ENCODE measurements at regions not wholly inside any gene's neighbourhood (a gene's known extent, or its start where the extent isn't known, plus 50 kb on each side); places are given as distances from the start of the nearest gene placed in this dataset.

GRCh38 chr17:15129986-15130385, 135.1 kb downstream of the PMP22 start:
- Mint-ChIP-seq H3K36me3 (ENCODE audit: low read depth) (no peaks in the 10 kb centered on the region), H3K9me3 (no peaks in the 10 kb centered on the region)
- intact Hi-C loops (cut with micrococcal nuclease): no loop called here

GRCh38 chr17:15124746-15125145, 140.4 kb downstream of the PMP22 start:
- Mint-ChIP-seq H3K27ac (no peak overlapping the region), H3K27me3 (ENCODE audit: insufficient read depth) (no peaks in the 10 kb centered on the region)
- no peak for DNase-seq (ENCODE audit: low spot score)

More at GRCh38 chr17:15129986-15130385, 135.1 kb downstream of the PMP22 start:
- DNase-seq (ENCODE audit: low spot score): no peak
- H3K27ac Mint-ChIP-seq: no peak overlapping the region
- H3K4me1 Mint-ChIP-seq (ENCODE audit: low read depth): no peaks in the 10 kb centered on the region
- H3K27me3 Mint-ChIP-seq (ENCODE audit: insufficient read depth): no peaks in the 10 kb centered on the region
- no peak overlapping the region for H3K4me3 Mint-ChIP-seq

GRCh38 chr17:15124264-15124595, 140.9 kb downstream of the PMP22 start:
- Mint-ChIP-seq H3K9me3 (no peaks in the 10 kb centered on the region), H3K4me1 (ENCODE audit: low read depth) (no peaks in the 10 kb centered on the region), H3K36me3 (ENCODE audit: low read depth) (no peaks in the 10 kb centered on the region), H3K27ac (no peak overlapping the region), H3K4me3 (no peak overlapping the region), H3K27me3 (ENCODE audit: insufficient read depth) (no peaks in the 10 kb centered on the region)
- DNase-seq (ENCODE audit: low spot score): no peak
- intact Hi-C loops (cut with micrococcal nuclease): no loop called here

More at GRCh38 chr17:15124746-15125145, 140.4 kb downstream of the PMP22 start:
- Mint-ChIP-seq H3K4me3 (no peak overlapping the region), H3K9me3 (no peaks in the 10 kb centered on the region), H3K4me1 (ENCODE audit: low read depth) (no peaks in the 10 kb centered on the region), H3K36me3 (ENCODE audit: low read depth) (no peaks in the 10 kb centered on the region)
- intact Hi-C loops (cut with micrococcal nuclease): no loop called here

- Mint-ChIP-seq H3K4me1 (ENCODE audit: low read depth) (no peaks in the 10 kb centered on the region), H3K4me3 (no peak overlapping the region), H3K27ac (no peak overlapping the region), H3K36me3 (ENCODE audit: low read depth) (no peaks in the 10 kb centered on the region), H3K27me3 (ENCODE audit: insufficient read depth) (no peaks in the 10 kb centered on the region), H3K9me3 (no peaks in the 10 kb centered on the region)
- no peak for DNase-seq (ENCODE audit: low spot score)
- intact Hi-C loops (cut with micrococcal nuclease): no loop called here
Measured at GRCh38 chr17:15123593-15124263, 141.4 kb downstream of the PMP22 start.

- DNase-seq (ENCODE audit: low spot score): no peak
- Mint-ChIP-seq H3K9me3 (no peaks in the 10 kb centered on the region), H3K36me3 (ENCODE audit: low read depth) (no peaks in the 10 kb centered on the region), H3K27me3 (ENCODE audit: insufficient read depth) (no peaks in the 10 kb centered on the region), H3K27ac (no peak overlapping the region), H3K4me1 (ENCODE audit: low read depth) (no peaks in the 10 kb centered on the region), H3K4me3 (no peak overlapping the region)
- intact Hi-C loops (cut with micrococcal nuclease): no loop called here
Measured at GRCh38 chr17:15122857-15123256, 142.3 kb downstream of the PMP22 start.

GRCh38 chr17:15121426-15121825, 143.7 kb downstream of the PMP22 start:
- Mint-ChIP-seq H3K27me3 (ENCODE audit: insufficient read depth) (no peaks in the 10 kb centered on the region), H3K27ac (no peak overlapping the region), H3K4me3 (no peak overlapping the region), H3K36me3 (ENCODE audit: low read depth) (no peaks in the 10 kb centered on the region), H3K4me1 (ENCODE audit: low read depth) (no peaks in the 10 kb centered on the region), H3K9me3 (peaks cover 8% of the 10 kb centered on the region)
- intact Hi-C loops (cut with micrococcal nuclease): no loop called here
- no peak for DNase-seq (ENCODE audit: low spot score)

- no peaks in the 10 kb centered on the region for H3K4me1 Mint-ChIP-seq (ENCODE audit: low read depth)
- intact Hi-C loops (cut with micrococcal nuclease): no loop called here
- H3K27me3 Mint-ChIP-seq (ENCODE audit: insufficient read depth): no peaks in the 10 kb centered on the region
- H3K36me3 Mint-ChIP-seq (ENCODE audit: low read depth): no peaks in the 10 kb centered on the region
- no peak overlapping the region for H3K4me3 Mint-ChIP-seq
- peaks cover 14% of the 10 kb centered on the region for H3K9me3 Mint-ChIP-seq
- H3K27ac Mint-ChIP-seq: no peak overlapping the region
- no peak for DNase-seq (ENCODE audit: low spot score)
Measured at GRCh38 chr17:15119968-15120367, 145.2 kb downstream of the PMP22 start.

- no peaks in the 10 kb centered on the region for H3K4me1 Mint-ChIP-seq (ENCODE audit: low read depth)
- no peak for DNase-seq (ENCODE audit: low spot score)
- H3K27me3 Mint-ChIP-seq (ENCODE audit: insufficient read depth): no peaks in the 10 kb centered on the region
- peaks cover 14% of the 10 kb centered on the region for H3K9me3 Mint-ChIP-seq
- intact Hi-C loops (cut with micrococcal nuclease): no loop called here
- no peaks in the 10 kb centered on the region for H3K36me3 Mint-ChIP-seq (ENCODE audit: low read depth)
- no peak overlapping the region for H3K4me3 Mint-ChIP-seq
- no peak overlapping the region for H3K27ac Mint-ChIP-seq
Measured at GRCh38 chr17:15117239-15117638, 147.9 kb downstream of the PMP22 start.

- H3K9me3 Mint-ChIP-seq: peaks cover 14% of the 10 kb centered on the region
- intact Hi-C loops (cut with micrococcal nuclease): no loop called here
Measured at GRCh38 chr17:15112846-15113617, 152.1 kb downstream of the PMP22 start.

GRCh38 chr17:15109608-15110007, 155.5 kb downstream of the PMP22 start:
- Mint-ChIP-seq H3K9me3 (no peaks in the 10 kb centered on the region), H3K27me3 (ENCODE audit: insufficient read depth) (no peaks in the 10 kb centered on the region), H3K4me3 (no peak overlapping the region), H3K27ac (no peak overlapping the region), H3K4me1 (ENCODE audit: low read depth) (no peaks in the 10 kb centered on the region), H3K36me3 (ENCODE audit: low read depth) (no peaks in the 10 kb centered on the region)
- DNase-seq (ENCODE audit: low spot score): no peak
- intact Hi-C loops (cut with micrococcal nuclease): no loop called here

More at GRCh38 chr17:15112846-15113617, 152.1 kb downstream of the PMP22 start:
- no peaks in the 10 kb centered on the region for H3K4me1 Mint-ChIP-seq (ENCODE audit: low read depth)
- H3K4me3 Mint-ChIP-seq: no peak overlapping the region
- no peaks in the 10 kb centered on the region for H3K36me3 Mint-ChIP-seq (ENCODE audit: low read depth)
- no peaks in the 10 kb centered on the region for H3K27me3 Mint-ChIP-seq (ENCODE audit: insufficient read depth)
- DNase-seq (ENCODE audit: low spot score): no peak
- H3K27ac Mint-ChIP-seq: no peak overlapping the region

GRCh38 chr17:15108992-15109391, 156.1 kb downstream of the PMP22 start:
- Mint-ChIP-seq H3K27me3 (ENCODE audit: insufficient read depth) (no peaks in the 10 kb centered on the region), H3K36me3 (ENCODE audit: low read depth) (no peaks in the 10 kb centered on the region)
- intact Hi-C loops (cut with micrococcal nuclease): no loop called here

GRCh38 chr17:15106540-15106939, 158.6 kb downstream of the PMP22 start:
- DNase-seq (ENCODE audit: low spot score): no peak
- intact Hi-C loops (cut with micrococcal nuclease): no loop called here
- no peaks in the 10 kb centered on the region for H3K36me3 Mint-ChIP-seq (ENCODE audit: low read depth)
- no peak overlapping the region for H3K4me3 Mint-ChIP-seq
- no peak overlapping the region for H3K27ac Mint-ChIP-seq
- no peaks in the 10 kb centered on the region for H3K4me1 Mint-ChIP-seq (ENCODE audit: low read depth)
- H3K27me3 Mint-ChIP-seq (ENCODE audit: insufficient read depth): no peaks in the 10 kb centered on the region
- no peaks in the 10 kb centered on the region for H3K9me3 Mint-ChIP-seq

More at GRCh38 chr17:15108992-15109391, 156.1 kb downstream of the PMP22 start:
- Mint-ChIP-seq H3K4me1 (ENCODE audit: low read depth) (no peaks in the 10 kb centered on the region), H3K4me3 (no peak overlapping the region), H3K27ac (no peak overlapping the region), H3K9me3 (no peaks in the 10 kb centered on the region)
- no peak for DNase-seq (ENCODE audit: low spot score)

GRCh38 chr17:15103785-15104184, 161.3 kb downstream of the PMP22 start:
- Mint-ChIP-seq H3K4me1 (ENCODE audit: low read depth) (no peaks in the 10 kb centered on the region), H3K36me3 (ENCODE audit: low read depth) (no peaks in the 10 kb centered on the region), H3K27me3 (ENCODE audit: insufficient read depth) (peaks cover 2% of the 10 kb centered on the region), H3K9me3 (no peaks in the 10 kb centered on the region), H3K4me3 (no peak overlapping the region), H3K27ac (no peak overlapping the region)
- DNase-seq (ENCODE audit: low spot score): no peak
- intact Hi-C loops (cut with micrococcal nuclease): no loop called here

Data from activated T-helper 1 cell treated with anti-CD3 and anti-CD28 coated beads, Interleukin-12 subunit alpha, Interleukin-12 subunit beta, Interleukin-2, Interleukin-4 antibody, amounts not matched to agents 30 ng/mL and 10 ng/mL and 1 ng/mL, durations not matched to agents 14 hours and 24 hours and 36 hours (primary cell).